WTC11 (cell line): ENCODE measurements at regions not wholly inside any gene's neighbourhood (a gene's known extent, or its start where the extent isn't known, plus 50 kb on each side); places are given as distances from the start of the nearest gene placed in this dataset.

Experiments
- CBFB ChIP-seq: sonication (generic); formaldehyde crosslinking; IDR thresholded peaks from 2 replicates; pipeline ENCODE4 v1.8.1; 2022; ENCODE audit warnings: mild to moderate bottlenecking, low read depth, missing genetic modification reagents
- CREM ChIP-seq: sonication (generic); formaldehyde crosslinking; IDR thresholded peaks from 2 replicates; pipeline ENCODE4 v1.8.1; 2022; ENCODE audit warnings: mild to moderate bottlenecking, missing genetic modification reagents, moderate library complexity
- CTCF ChIP-seq: fragments of 200-600 bp; IDR thresholded peaks from 2 replicates; pipeline ENCODE4 v1.8.0; 2022; ENCODE audit warnings: antibody characterized with exemption
- E2F4 ChIP-seq: sonication (generic); formaldehyde crosslinking; IDR thresholded peaks from 2 replicates; pipeline ENCODE4 v1.8.1; 2022; ENCODE audit warnings: low read depth, mild to moderate bottlenecking, moderate library complexity, missing genetic modification reagents, borderline replicate concordance
- ETV6 ChIP-seq: sonication (generic); formaldehyde crosslinking; IDR thresholded peaks from 2 replicates; pipeline ENCODE4 v1.8.1; 2022; ENCODE audit warnings: mild to moderate bottlenecking, missing genetic modification reagents
- GTF2I ChIP-seq: fragments of 250-450 bp; sonication (Bioruptor Pico); conservative IDR thresholded peaks from 2 replicates; pipeline ENCODE4 v1.4.0; 2021; ENCODE audit warnings: mild to moderate bottlenecking
- NFYB ChIP-seq: sonication (generic); formaldehyde crosslinking; conservative IDR thresholded peaks from 2 replicates; pipeline ENCODE4 v1.8.0; 2022; ENCODE audit warnings: low read depth, missing genetic modification reagents
- NR2C2 ChIP-seq: sonication (generic); formaldehyde crosslinking; IDR thresholded peaks from 2 replicates; pipeline ENCODE4 v1.8.0; 2022; ENCODE audit warnings: mild to moderate bottlenecking, missing genetic modification reagents
- SP1 ChIP-seq: sonication (generic); formaldehyde crosslinking; conservative IDR thresholded peaks from 2 replicates; pipeline ENCODE4 v1.8.1; 2022; ENCODE audit warnings: missing genetic modification reagents
- TF ChIP-seq, protein P1 (sequence below): sonication (generic); formaldehyde crosslinking; IDR thresholded peaks from 2 replicates; pipeline ENCODE4 v1.8.0; 2022; ENCODE audit warnings: mild to moderate bottlenecking, missing genetic modification reagents
- TF ChIP-seq, protein P2 (sequence below): sonication (generic); formaldehyde crosslinking; IDR thresholded peaks from 2 replicates; pipeline ENCODE4 v1.8.1; 2023; ENCODE audit warnings: mild to moderate bottlenecking, missing genetic modification reagents
- TF ChIP-seq, protein P3 (sequence below): sonication (generic); formaldehyde crosslinking; IDR thresholded peaks from 2 replicates; pipeline ENCODE4 v1.8.1; 2023; ENCODE audit warnings: mild to moderate bottlenecking, moderate library complexity, missing genetic modification reagents

- no peak for TF ChIP-seq CTCF
- TF ChIP-seq ETV6 = no peak
- TF ChIP-seq, protein P1, sequence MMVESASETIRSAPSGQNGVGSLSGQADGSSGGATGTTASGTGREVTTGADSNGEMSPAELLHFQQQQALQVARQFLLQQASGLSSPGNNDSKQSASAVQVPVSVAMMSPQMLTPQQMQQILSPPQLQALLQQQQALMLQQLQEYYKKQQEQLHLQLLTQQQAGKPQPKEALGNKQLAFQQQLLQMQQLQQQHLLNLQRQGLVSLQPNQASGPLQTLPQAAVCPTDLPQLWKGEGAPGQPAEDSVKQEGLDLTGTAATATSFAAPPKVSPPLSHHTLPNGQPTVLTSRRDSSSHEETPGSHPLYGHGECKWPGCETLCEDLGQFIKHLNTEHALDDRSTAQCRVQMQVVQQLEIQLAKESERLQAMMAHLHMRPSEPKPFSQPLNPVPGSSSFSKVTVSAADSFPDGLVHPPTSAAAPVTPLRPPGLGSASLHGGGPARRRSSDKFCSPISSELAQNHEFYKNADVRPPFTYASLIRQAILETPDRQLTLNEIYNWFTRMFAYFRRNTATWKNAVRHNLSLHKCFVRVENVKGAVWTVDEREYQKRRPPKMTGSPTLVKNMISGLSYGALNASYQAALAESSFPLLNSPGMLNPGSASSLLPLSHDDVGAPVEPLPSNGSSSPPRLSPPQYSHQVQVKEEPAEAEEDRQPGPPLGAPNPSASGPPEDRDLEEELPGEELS (CRISPR knock-in tag) = no peak
- TF ChIP-seq, protein P2, sequence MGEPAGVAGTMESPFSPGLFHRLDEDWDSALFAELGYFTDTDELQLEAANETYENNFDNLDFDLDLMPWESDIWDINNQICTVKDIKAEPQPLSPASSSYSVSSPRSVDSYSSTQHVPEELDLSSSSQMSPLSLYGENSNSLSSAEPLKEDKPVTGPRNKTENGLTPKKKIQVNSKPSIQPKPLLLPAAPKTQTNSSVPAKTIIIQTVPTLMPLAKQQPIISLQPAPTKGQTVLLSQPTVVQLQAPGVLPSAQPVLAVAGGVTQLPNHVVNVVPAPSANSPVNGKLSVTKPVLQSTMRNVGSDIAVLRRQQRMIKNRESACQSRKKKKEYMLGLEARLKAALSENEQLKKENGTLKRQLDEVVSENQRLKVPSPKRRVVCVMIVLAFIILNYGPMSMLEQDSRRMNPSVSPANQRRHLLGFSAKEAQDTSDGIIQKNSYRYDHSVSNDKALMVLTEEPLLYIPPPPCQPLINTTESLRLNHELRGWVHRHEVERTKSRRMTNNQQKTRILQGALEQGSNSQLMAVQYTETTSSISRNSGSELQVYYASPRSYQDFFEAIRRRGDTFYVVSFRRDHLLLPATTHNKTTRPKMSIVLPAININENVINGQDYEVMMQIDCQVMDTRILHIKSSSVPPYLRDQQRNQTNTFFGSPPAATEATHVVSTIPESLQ (CRISPR knock-in tag) = no peak
- TF ChIP-seq CBFB (CRISPR knock-in tag) = no peak
- TF ChIP-seq GTF2I = no peak
- no peak for TF ChIP-seq CREM (CRISPR knock-in tag)
- TF ChIP-seq, protein P3, sequence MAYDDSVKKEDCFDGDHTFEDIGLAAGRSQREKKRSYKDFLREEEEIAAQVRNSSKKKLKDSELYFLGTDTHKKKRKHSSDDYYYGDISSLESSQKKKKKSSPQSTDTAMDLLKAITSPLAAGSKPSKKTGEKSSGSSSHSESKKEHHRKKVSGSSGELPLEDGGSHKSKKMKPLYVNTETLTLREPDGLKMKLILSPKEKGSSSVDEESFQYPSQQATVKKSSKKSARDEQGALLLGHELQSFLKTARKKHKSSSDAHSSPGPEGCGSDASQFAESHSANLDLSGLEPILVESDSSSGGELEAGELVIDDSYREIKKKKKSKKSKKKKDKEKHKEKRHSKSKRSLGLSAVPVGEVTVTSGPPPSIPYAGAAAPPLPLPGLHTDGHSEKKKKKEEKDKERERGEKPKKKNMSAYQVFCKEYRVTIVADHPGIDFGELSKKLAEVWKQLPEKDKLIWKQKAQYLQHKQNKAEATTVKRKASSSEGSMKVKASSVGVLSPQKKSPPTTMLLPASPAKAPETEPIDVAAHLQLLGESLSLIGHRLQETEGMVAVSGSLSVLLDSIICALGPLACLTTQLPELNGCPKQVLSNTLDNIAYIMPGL (CRISPR knock-in tag) = no peak
- no peak for TF ChIP-seq NFYB (CRISPR knock-in tag)
- no peak for TF ChIP-seq SP1 (CRISPR knock-in tag)
- TF ChIP-seq E2F4 (CRISPR knock-in tag) = no peak
- no peak for TF ChIP-seq NR2C2 (CRISPR knock-in tag)
Measured at GRCh38 chr1:101733340-101733739, 263.4 kb downstream of the OLFM3 start.
